ENCODE measurements at regions not wholly inside any gene's neighbourhood (a gene's known extent, or its start where the extent isn't known, plus 50 kb on each side); places are given as distances from the start of the nearest gene placed in this dataset.

- TF ChIP-seq YY1 (IDR thresholded peaks at IDR 0.05; ENCODE audit: insufficient read depth, insufficient read length) (no peak), ZNF274 (IDR thresholded peaks at IDR 0.05; ENCODE audit: low read depth, low read length) (no peak)
Measured at GRCh38 chr7:114821030-114821900, 100.6 kb upstream of the MDFIC start.

Data from NT2/D1 (cell line).